Kidney epithelial cell (primary cell): ENCODE measurements at regions not wholly inside any gene's neighbourhood (a gene's known extent, or its start where the extent isn't known, plus 50 kb on each side); places are given as distances from the start of the nearest gene placed in this dataset.

ENCODE experiments used
- DNase-seq: peaks from one replicate; pipeline ENCODE4 v3.0.0-alpha.2; 2010; ENCODE audit warnings: low read depth
- H3K27me3 ChIP-seq: 2 replicates; pipeline ENCODE4 v1.6.0; 2011; ENCODE audit warnings: low read length; ENCODE audit not compliant: control insufficient read depth, insufficient read depth
- H3K36me3 ChIP-seq: 2 replicates; pipeline ENCODE4 v1.5.1; 2011; ENCODE audit warnings: low read length; ENCODE audit not compliant: control insufficient read depth, insufficient read depth
- H3K4me3 ChIP-seq: 2 replicates; pipeline ENCODE4 v1.5.1; 2011; ENCODE audit warnings: low read depth, mild to moderate bottlenecking, control low read depth, low read length
- TF ChIP-seq, protein P1 (sequence below): IDR thresholded peaks from 2 replicates; pipeline ENCODE4 v1.5.1; 2011; ENCODE audit warnings: mild to moderate bottlenecking, moderate library complexity, low read length, control low read depth, inconsistent platforms; ENCODE audit not compliant: insufficient read depth, poor library complexity, severe bottlenecking

DNA sequence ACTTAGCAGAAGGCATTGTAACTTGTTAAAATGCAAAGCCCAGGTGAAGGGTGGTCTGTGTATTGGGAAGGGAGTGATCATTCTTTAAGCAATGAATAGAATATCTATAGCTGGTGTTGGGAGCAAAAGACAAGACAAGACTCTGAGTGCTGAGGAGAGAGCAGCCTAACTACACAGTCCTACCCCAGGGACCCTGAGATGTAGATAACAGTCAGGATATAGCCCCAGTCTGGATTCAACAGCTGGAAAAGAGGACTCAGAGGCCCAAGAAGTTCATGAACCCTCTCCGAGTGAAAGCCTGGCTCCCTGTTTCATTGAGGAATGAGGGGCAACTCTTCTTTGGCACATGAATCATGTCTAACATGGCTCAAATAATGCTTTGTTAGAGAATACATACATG, 310.7 kb upstream of the SLC14A2 start:
- Histone ChIP-seq H3K27me3 (no peaks in the 10 kb centered on the region), H3K36me3 (no peaks in the 10 kb centered on the region), H3K4me3 (no peak overlapping the region)
- TF ChIP-seq, protein P1, sequence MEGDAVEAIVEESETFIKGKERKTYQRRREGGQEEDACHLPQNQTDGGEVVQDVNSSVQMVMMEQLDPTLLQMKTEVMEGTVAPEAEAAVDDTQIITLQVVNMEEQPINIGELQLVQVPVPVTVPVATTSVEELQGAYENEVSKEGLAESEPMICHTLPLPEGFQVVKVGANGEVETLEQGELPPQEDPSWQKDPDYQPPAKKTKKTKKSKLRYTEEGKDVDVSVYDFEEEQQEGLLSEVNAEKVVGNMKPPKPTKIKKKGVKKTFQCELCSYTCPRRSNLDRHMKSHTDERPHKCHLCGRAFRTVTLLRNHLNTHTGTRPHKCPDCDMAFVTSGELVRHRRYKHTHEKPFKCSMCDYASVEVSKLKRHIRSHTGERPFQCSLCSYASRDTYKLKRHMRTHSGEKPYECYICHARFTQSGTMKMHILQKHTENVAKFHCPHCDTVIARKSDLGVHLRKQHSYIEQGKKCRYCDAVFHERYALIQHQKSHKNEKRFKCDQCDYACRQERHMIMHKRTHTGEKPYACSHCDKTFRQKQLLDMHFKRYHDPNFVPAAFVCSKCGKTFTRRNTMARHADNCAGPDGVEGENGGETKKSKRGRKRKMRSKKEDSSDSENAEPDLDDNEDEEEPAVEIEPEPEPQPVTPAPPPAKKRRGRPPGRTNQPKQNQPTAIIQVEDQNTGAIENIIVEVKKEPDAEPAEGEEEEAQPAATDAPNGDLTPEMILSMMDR = no peak
- no peak for DNase-seq

DNA sequence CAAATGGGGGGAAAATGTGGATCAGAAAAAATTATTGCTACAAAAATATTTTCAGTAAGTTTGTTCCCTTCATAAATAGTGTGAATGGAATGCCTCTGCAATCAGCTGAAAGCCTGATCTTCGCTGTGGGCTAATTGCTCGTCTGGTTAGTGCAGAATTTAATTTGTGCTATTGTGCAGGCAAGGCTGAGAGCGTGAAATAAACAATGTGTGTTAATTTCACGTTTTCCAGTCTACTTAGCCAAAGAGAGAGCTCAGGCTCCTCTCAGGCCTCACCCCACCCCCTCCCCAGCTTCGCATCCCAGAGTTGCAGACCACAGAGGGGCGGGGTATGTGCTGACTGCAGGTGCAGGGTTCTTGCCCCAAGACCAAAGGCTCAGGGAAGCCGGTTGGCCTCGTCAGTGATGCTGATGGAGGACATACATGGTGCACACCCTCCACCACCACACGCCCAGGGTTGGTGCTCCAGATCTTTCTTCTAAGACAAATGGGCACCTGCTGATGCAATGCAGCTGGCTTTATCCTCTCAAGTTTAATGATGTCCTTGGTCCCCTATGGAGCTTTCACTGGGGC, 302.6 kb upstream of the SLC14A2 start:
- TF ChIP-seq, protein P1 = no peak
- Histone ChIP-seq H3K4me3 (no peak overlapping the region), H3K27me3 (no peaks in the 10 kb centered on the region), H3K36me3 (no peaks in the 10 kb centered on the region)
- DNase-seq = no peak

DNA sequence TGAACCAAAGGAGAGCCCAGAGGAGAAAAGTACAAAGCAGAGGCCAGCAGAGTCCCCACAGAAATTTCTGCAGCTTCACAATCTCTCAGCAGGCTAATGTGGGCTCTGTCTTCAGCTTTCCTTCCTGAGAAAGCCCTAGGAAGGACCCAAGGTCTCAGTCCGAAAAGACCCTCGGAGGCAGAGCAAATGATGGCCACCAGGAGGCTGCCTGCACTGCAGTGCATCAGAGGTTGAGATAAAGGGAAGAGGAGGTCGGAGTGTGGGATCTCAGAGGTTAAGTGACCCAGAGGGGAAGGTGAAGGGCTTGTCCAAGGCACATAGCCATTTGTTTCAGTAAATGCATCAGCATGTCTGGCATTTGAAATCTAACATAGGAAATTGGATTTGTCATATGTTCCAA, 299.1 kb upstream of the SLC14A2 start:
- DNase-seq = no peak
- H3K4me3 ChIP-seq = no peak overlapping the region
- H3K36me3 ChIP-seq = no peaks in the 10 kb centered on the region
- H3K27me3 ChIP-seq = no peaks in the 10 kb centered on the region
- TF ChIP-seq, protein P1 = no peak

DNA sequence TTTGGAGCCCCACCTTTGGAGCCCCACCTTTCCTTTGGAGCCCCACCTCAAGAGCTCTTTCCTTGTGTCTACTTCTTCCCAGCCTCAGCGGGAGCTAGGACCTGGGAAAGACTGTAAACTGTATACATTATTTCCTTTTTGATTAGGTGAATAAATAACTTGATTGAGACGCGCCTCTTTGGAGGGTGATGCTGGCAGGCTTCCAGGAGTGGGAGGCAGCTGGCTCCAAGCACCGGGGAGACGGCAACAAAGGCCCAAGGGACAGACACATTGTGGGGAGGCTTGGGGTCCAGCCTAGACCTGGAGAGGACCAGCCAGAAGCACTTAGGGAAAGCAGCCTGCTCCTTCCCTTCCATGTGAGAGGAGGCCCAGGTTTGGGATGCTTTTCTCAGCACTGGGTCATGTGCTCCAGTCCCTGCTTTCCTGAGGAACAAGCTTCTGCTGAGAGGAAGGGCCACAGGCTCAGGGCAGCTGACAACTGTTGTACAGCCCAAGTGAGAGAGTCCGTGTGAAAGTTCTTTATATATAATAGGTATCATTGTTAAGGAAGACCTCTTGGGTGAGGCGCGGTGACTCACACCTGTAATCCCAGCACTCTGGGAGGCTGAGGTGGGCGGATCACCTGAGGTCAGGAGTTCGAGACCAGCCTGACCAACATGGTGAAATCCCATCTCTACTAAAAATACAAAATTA, 297.2 kb upstream of the SLC14A2 start:
- Histone ChIP-seq H3K36me3 (no peaks in the 10 kb centered on the region), H3K4me3 (no peak overlapping the region), H3K27me3 (no peaks in the 10 kb centered on the region)
- DNase-seq = no peak
- TF ChIP-seq, protein P1 = no peak

DNA sequence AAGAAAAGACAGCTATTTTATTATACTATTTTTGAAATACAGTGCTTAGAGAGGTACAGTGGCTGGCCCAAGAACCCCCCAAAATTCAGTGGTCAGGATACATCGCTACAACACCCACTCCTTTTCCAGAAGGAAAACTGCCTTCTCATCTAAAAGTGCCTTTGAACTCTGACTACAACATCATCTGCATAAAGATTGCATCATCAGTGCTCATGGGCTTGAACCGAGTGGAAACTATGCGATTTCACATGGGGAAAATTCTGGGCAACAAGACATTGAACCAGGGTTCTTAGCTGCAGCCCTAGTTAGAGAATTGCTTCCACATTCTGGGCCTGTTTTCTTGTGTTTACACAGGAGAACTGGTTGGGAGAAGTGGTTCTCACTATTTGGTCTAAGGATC, 294.6 kb upstream of the SLC14A2 start:
- DNase-seq = no peak
- TF ChIP-seq, protein P1 = no peak

DNA sequence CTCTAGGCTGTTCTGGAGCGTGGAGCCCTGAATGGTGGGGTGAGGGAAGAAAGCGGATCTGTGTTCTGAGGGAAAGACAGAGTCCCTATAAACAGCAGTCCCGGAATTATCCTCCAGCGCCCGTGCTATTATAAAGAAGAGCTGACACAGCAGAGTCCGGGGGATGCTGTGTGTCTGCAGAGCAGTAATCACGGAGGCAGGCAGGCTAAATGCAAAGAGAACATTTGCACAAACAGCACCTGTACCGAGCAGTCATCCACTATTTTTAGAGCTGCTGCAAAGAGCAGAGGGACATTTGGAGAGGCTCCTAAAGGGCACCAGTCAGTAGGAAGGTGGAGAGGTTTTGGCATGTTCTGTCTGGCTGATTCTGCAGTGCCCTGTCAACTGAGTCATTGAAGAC, 293.8 kb upstream of the SLC14A2 start:
- no peaks in the 10 kb centered on the region for H3K36me3 ChIP-seq
- TF ChIP-seq, protein P1 = no peak
- no peaks in the 10 kb centered on the region for H3K27me3 ChIP-seq
- no peak overlapping the region for H3K4me3 ChIP-seq
- DNase-seq = no peak

More for the DNA sequence above, 294.6 kb upstream of the SLC14A2 start:
- H3K4me3 ChIP-seq = no peak overlapping the region
- H3K36me3 ChIP-seq = no peaks in the 10 kb centered on the region
- H3K27me3 ChIP-seq = no peaks in the 10 kb centered on the region
